Common myeloid progenitor, CD34-positive (primary cell): ENCODE measurements at regions not wholly inside any gene's neighbourhood (a gene's known extent, or its start where the extent isn't known, plus 50 kb on each side); places are given as distances from the start of the nearest gene placed in this dataset.

ENCODE experiments used
- CTCF ChIA-PET: fragments of 350-600 bp; sonication (Branson Sonifier 250); formaldehyde crosslinking; loops from one replicate; lab custom pipeline; 2021; ENCODE audit warnings: antibody characterized with exemption; lab: Charles Lee
- POLR2A ChIA-PET: fragments of 350-600 bp; sonication (Branson Sonifier 250); formaldehyde crosslinking; loops from one replicate; lab custom pipeline; 2021; ENCODE audit warnings: antibody characterized with exemption; lab: Charles Lee
- DNase-seq, 3 donors: peaks; one replicate each; pipeline versions ENCODE4 v3.0.0 to v3.0.0-alpha.2; 2013
- H3K27ac ChIP-seq, 2 experiments: 1 replicate in 1 of 2; 2 replicates in 1 of 2; pipeline ENCODE4 v1.7.0; 2013; ENCODE audit warnings: inconsistent platforms in 2 of 2, low read length in 2 of 2, mild to moderate bottlenecking in 2 of 2, low read depth in 1 of 2, moderate library complexity in 1 of 2; ENCODE audit not compliant: severe bottlenecking in 2 of 2, insufficient read depth in 1 of 2, poor library complexity in 1 of 2
- H3K27me3 ChIP-seq, 5 experiments: replicated peaks in 2 of 5; 1 replicate in 3 of 5; 2 replicates in 2 of 5; pipeline versions ENCODE4 v1.6.1 to v1.7.0; 2013; ENCODE audit warnings: low read length in 4 of 5, mild to moderate bottlenecking in 2 of 5, moderate library complexity in 2 of 5, inconsistent platforms in 1 of 5; ENCODE audit not compliant: insufficient read depth in 5 of 5, control insufficient read depth in 4 of 5
- H3K36me3 ChIP-seq, 4 experiments: 1 replicate in 2 of 4; 2 replicates in 2 of 4; pipeline versions ENCODE4 v1.6.1 to v1.7.0; 2013; ENCODE audit warnings: low read length in 3 of 4, control low read depth in 1 of 4, mild to moderate bottlenecking in 1 of 4; ENCODE audit not compliant: control insufficient read depth in 4 of 4, insufficient read depth in 4 of 4
- H3K4me1 ChIP-seq, 4 experiments: 1 replicate in 3 of 4; 2 replicates in 1 of 4; pipeline versions ENCODE4 v1.6.1 to v1.7.1; 2013; ENCODE audit warnings: low read length in 3 of 4, mild to moderate bottlenecking in 3 of 4, control low read depth in 1 of 4, inconsistent platforms in 1 of 4, moderate library complexity in 1 of 4; ENCODE audit not compliant: control insufficient read depth in 4 of 4, insufficient read depth in 4 of 4; ENCODE audit errors: control extremely low read depth in 1 of 4
- H3K4me3 ChIP-seq, 7 experiments: 1 replicate in 4 of 7; 2 replicates in 3 of 7; pipeline versions ENCODE4 v1.5.1 to v1.7.0; 2013; ENCODE audit warnings: mild to moderate bottlenecking in 7 of 7, low read length in 6 of 7, moderate library complexity in 6 of 7, inconsistent platforms in 2 of 7, low read depth in 2 of 7, control low read depth in 1 of 7; ENCODE audit not compliant: insufficient read depth in 4 of 7, control insufficient read depth in 1 of 7; ENCODE audit errors: extremely low read depth in 1 of 7
- H3K9me3 ChIP-seq, 5 experiments: 1 replicate in 4 of 5; 2 replicates in 1 of 5; pipeline versions ENCODE4 v1.6.1 to v1.7.1; 2013; ENCODE audit warnings: low read length in 4 of 5, mild to moderate bottlenecking in 2 of 5, inconsistent platforms in 1 of 5, low read depth in 1 of 5, moderate library complexity in 1 of 5; ENCODE audit not compliant: control insufficient read depth in 4 of 5, insufficient read depth in 2 of 5; ENCODE audit errors: control extremely low read depth in 1 of 5
- WGBS: methylation state at CpG from one replicate; pipeline ENCODE4 v1.1.5; 2013; ENCODE audit not compliant: insufficient coverage; 5-methylcytosine and 5-hydroxymethylcytosine counted together

DNA sequence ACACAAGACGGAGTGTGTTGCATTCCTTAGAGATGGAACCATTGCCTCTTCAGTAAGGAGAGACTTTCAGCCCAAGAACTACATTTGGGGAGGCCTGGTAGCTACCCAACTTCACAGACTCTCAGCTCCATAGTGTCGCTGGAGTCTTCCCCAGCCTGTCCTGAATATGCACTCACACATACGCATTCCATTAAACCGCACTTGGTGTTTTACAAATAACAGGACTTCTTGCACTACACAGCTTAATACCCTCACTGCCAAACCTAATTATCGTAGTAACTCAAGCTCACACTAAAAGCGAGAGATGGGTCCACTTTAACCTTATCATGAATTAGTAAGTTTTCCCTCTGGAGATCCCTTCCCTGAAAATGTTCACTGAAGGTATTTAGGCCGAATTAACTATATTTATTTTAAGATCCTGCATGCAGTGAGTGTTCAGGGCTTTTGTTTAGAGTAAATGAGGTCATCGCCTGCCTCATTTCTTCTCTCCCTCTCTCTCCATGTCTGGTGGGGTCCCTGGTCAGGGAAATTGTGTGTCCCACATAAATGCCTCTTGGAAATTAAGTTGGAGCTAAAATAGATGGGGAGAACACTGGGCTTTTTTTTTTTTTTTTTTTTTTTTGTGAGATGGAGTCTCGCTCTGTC, 171.9 kb downstream of the FAM43A start:
- ChIA-PET POLR2A (no interaction called here), CTCF (interaction anchor here (0.6 to 0.7 kb wide), 2 partner anchors 100 to 290 kb away, joined by 3 to 4 read pairs; no protein-coding TSS in a partner anchor)
- no peak overlapping the region for H3K27ac ChIP-seq
- H3K36me3 ChIP-seq: no peaks in the 10 kb centered on the region
- H3K4me1 ChIP-seq: peaks cover 0 to 7% (median 3%) of the 10 kb centered on the region in 4 experiments
- H3K9me3 ChIP-seq: no peaks in the 10 kb centered on the region
- no peaks in the 10 kb centered on the region for H3K27me3 ChIP-seq
- WGBS: 90% methylated on average over 4 of the region's 9 CpGs
- no peak overlapping the region for H3K4me3 ChIP-seq
- DNase-seq: no peak

GRCh38 chr3:194858382-194858781, 172.7 kb downstream of the FAM43A start:
- ChIA-PET CTCF (interaction anchor here (0.6 to 0.7 kb wide), 2 partner anchors 100 to 290 kb away, joined by 3 to 4 read pairs; no protein-coding TSS in a partner anchor), POLR2A (no interaction called here)
- no peak overlapping the region for H3K27ac ChIP-seq
- DNase-seq: no peak
- no peaks in the 10 kb centered on the region for H3K9me3 ChIP-seq
- 80% methylated on average over 1 of the region's 2 CpGs for WGBS
- H3K4me3 ChIP-seq: no peak overlapping the region
- no peaks in the 10 kb centered on the region for H3K36me3 ChIP-seq
- H3K4me1 ChIP-seq: peaks cover 0 to 1% (median under 1%) of the 10 kb centered on the region in 4 experiments
- no peaks in the 10 kb centered on the region for H3K27me3 ChIP-seq

- DNase-seq: no peak
- Histone ChIP-seq H3K27me3 (no peaks in the 10 kb centered on the region), H3K4me3 (no peak overlapping the region), H3K4me1 (no peaks in the 10 kb centered on the region), H3K36me3 (no peaks in the 10 kb centered on the region), H3K9me3 (no peaks in the 10 kb centered on the region), H3K27ac (no peak overlapping the region)
- WGBS: over 99% methylated on average over 9 of the region's 9 CpGs
- POLR2A ChIA-PET: no interaction called here
- CTCF ChIA-PET: no interaction called here
Observed at GRCh38 chr3:194860725-194861124, 175.0 kb downstream of the FAM43A start.

DNA sequence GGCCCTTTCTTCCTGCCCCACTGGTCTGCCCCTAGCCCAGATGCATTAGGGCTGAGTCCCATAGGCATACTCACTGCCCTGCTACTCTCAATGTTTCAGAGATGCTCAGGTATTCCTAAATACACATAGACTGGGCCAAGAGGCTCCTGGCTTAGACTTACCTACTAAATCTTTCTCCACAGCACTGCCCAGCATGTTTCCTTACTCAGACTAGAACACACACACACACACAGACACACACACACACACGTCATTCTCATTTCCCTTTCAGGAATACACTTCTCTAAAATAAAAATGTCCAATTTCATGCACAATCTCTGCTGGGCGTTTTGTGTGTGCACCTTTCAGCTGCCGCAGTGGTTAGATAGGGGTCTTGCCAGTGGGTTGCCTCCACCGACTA, 175.7 kb downstream of the FAM43A start:
- Histone ChIP-seq H3K4me3 (no peak overlapping the region), H3K27ac (no peak overlapping the region), H3K4me1 (no peaks in the 10 kb centered on the region), H3K9me3 (no peaks in the 10 kb centered on the region), H3K27me3 (no peaks in the 10 kb centered on the region), H3K36me3 (no peaks in the 10 kb centered on the region)
- CTCF ChIA-PET: interaction anchor here (0.7 to 1.3 kb wide), 3 partner anchors 9 to 182 kb away, joined by 3 to 4 read pairs (median 3); no protein-coding TSS in a partner anchor
- POLR2A ChIA-PET: no interaction called here
- peak in 2 of 3 donors; percentile 43 to 56 for DNase-seq
- WGBS: 17% methylated on average over 1 of the region's 4 CpGs

GRCh38 chr3:194865061-194865460, 179.4 kb downstream of the FAM43A start:
- peaks cover 0 to 4% (median 1%) of the 10 kb centered on the region in 4 experiments for H3K4me1 ChIP-seq
- 100% methylated on average over 3 of the region's 3 CpGs for WGBS
- ChIA-PET POLR2A (interaction anchor here (0.8 kb wide), 1 partner anchor 13 kb away, joined by 3 read pairs; no protein-coding TSS in a partner anchor), CTCF (interaction anchor here (1.0 to 1.2 kb wide), 3 partner anchors 14 to 250 kb away, joined by 3 to 8 read pairs (median 3); no protein-coding TSS in a partner anchor)
- H3K4me3 ChIP-seq: no peak overlapping the region
- H3K27ac ChIP-seq: no peak overlapping the region
- H3K9me3 ChIP-seq: no peaks in the 10 kb centered on the region
- no peak for DNase-seq
- no peaks in the 10 kb centered on the region for H3K36me3 ChIP-seq
- no peaks in the 10 kb centered on the region for H3K27me3 ChIP-seq

- Histone ChIP-seq H3K27me3 (no peaks in the 10 kb centered on the region), H3K27ac (no peak overlapping the region), H3K4me1 (peaks cover 0 to 4% (median 1%) of the 10 kb centered on the region in 4 experiments), H3K36me3 (no peaks in the 10 kb centered on the region), H3K4me3 (no peak overlapping the region), H3K9me3 (no peaks in the 10 kb centered on the region)
- ChIA-PET POLR2A (interaction anchor here (0.8 kb wide), 1 partner anchor 13 kb away, joined by 3 read pairs; no protein-coding TSS in a partner anchor), CTCF (interaction anchor here (1.0 kb wide), 1 partner anchor 70 kb away, joined by 3 read pairs; no protein-coding TSS in a partner anchor)
- DNase-seq: no peak
- 76% methylated on average over 2 of the region's 2 CpGs for WGBS
Observed at GRCh38 chr3:194865615-194866014, 179.9 kb downstream of the FAM43A start.

- WGBS: no CpG with 5 or more reads among the region's 4 CpGs
- POLR2A ChIA-PET: no interaction called here
- Histone ChIP-seq H3K36me3 (no peaks in the 10 kb centered on the region), H3K9me3 (no peaks in the 10 kb centered on the region), H3K4me3 (no peak overlapping the region), H3K4me1 (peaks cover 0 to 4% (median 1%) of the 10 kb centered on the region in 4 experiments), H3K27me3 (no peaks in the 10 kb centered on the region), H3K27ac (no peak overlapping the region)
- no peak for DNase-seq
- CTCF ChIA-PET: no interaction called here
Observed at GRCh38 chr3:194866236-194866635, 180.6 kb downstream of the FAM43A start.
